ENCODE measurements at regions not wholly inside any gene's neighbourhood (a gene's known extent, or its start where the extent isn't known, plus 50 kb on each side); places are given as distances from the start of the nearest gene placed in this dataset.

DNA sequence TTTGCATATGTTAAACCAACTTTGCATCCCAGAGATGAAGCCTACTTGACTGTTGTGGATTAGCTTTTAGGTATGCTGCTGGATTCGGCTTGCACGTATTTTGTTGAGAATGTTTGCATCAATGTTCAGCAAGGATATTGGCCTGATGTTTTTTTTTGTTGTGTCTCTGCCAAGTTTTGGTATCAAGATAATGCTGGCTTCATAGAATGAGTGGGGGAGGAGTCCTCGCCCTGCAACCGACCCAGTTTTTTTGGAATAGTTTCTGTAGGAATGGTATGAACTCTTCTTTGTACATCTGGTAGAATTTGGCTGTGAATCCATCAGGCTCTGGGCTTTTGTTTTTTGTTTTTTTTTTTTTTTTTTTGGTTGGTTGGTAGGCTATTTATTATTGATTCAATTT is 147.9 kb downstream of the AHR start:
- peak; percentile 51 for FAIRE-seq
- CTCF ChIA-PET = interaction anchor here (0.7 to 0.9 kb wide), 2 partner anchors 126 to 195 kb away, joined by 3 read pairs; no protein-coding TSS in a partner anchor
- Histone ChIP-seq H3K27ac (no peak overlapping the region), H3K4me2 (no peak overlapping the region), H3K4me1 (peaks cover 32% of the 10 kb centered on the region), H3K4me3 (no peak overlapping the region), H3K9me3 (peaks cover 33% of the 10 kb centered on the region)
- POLR2A ChIA-PET = no interaction called here
- 67% methylated on average over 4 of the region's 4 CpGs for WGBS (ENCODE audit: missing lambda C conversion rate)
- no peak for TF ChIP-seq JUN (IDR thresholded peaks at IDR 0.05)
- TF ChIP-seq, protein P1, sequence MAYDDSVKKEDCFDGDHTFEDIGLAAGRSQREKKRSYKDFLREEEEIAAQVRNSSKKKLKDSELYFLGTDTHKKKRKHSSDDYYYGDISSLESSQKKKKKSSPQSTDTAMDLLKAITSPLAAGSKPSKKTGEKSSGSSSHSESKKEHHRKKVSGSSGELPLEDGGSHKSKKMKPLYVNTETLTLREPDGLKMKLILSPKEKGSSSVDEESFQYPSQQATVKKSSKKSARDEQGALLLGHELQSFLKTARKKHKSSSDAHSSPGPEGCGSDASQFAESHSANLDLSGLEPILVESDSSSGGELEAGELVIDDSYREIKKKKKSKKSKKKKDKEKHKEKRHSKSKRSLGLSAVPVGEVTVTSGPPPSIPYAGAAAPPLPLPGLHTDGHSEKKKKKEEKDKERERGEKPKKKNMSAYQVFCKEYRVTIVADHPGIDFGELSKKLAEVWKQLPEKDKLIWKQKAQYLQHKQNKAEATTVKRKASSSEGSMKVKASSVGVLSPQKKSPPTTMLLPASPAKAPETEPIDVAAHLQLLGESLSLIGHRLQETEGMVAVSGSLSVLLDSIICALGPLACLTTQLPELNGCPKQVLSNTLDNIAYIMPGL (CRISPR knock-in tag; IDR thresholded peaks at IDR 0.05; ENCODE audit: borderline replicate concordance) = no peak
- ATAC-seq = no peak
- no peak for DNase-seq (ENCODE audit: low read depth in 1 of 2, low spot score in 1 of 2)

DNA sequence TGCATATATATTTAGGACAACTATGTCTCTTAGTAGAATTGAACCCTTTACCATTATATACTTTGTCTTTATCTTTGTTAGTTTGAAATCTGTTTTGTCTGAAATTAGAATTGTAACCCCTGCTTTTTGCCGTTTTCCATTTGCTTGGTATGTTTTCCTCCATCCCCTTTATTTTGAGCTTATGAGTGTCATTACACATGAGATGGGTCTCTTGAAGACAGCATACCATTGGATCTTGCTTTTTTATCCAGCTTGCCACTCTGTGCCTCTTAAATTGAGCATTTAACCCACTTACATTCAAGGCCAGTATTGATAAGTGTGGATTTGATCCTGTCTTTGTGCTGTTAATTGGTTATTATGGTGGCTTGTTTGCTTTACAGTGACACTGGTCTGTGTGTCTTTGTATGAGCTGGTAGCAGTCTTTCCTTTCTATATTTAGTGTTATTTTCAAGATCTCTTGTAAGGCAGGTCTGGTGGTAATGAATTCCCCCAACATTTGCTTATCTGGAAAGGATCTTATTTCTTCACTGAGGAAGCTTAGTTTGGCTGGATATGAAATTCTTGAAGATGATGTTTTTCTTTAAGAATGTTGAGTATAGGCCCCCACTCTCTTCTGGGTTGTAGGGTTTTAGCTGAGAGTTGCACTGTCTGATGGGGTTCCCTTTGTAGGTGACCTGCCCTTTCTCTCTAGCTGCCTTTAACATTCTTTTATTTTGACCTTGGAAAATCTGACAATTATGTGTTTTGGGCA is 149.5 kb downstream of the AHR start:
- DNase-seq (ENCODE audit: low read depth in 1 of 2, low spot score in 1 of 2) = no peak
- Histone ChIP-seq H3K9me3 (peaks cover 33% of the 10 kb centered on the region), H3K27ac (peak overlapping the region; percentile 62 to 81; a peak in 5 of 6 replicates), H3K4me3 (no peak overlapping the region), H3K4me2 (peak overlapping the region; percentile 66), H3K4me1 (peaks cover 32% of the 10 kb centered on the region)
- WGBS (ENCODE audit: missing lambda C conversion rate) = 97% methylated on average over 1 of the region's 1 CpG
- no peak for FAIRE-seq
- ChIA-PET CTCF (interaction anchor here (1.5 kb wide), 1 partner anchor 465 kb away, joined by 4 read pairs; no protein-coding TSS in a partner anchor), POLR2A (interaction anchor here (1.0 kb wide), 2 partner anchors 111 to 150 kb away, joined by 3 read pairs; partner anchors contain the start of gene AHR)
- ATAC-seq = peak in 1 of 2 experiments; percentile 79; a peak in 3 of 6 replicates
- TF ChIP-seq BCL3 (IDR thresholded peaks at IDR 0.05) = no peak
- TF ChIP-seq, protein P1 (CRISPR knock-in tag; IDR thresholded peaks at IDR 0.05; ENCODE audit: borderline replicate concordance) = no peak
- TF ChIP-seq, protein P2, sequence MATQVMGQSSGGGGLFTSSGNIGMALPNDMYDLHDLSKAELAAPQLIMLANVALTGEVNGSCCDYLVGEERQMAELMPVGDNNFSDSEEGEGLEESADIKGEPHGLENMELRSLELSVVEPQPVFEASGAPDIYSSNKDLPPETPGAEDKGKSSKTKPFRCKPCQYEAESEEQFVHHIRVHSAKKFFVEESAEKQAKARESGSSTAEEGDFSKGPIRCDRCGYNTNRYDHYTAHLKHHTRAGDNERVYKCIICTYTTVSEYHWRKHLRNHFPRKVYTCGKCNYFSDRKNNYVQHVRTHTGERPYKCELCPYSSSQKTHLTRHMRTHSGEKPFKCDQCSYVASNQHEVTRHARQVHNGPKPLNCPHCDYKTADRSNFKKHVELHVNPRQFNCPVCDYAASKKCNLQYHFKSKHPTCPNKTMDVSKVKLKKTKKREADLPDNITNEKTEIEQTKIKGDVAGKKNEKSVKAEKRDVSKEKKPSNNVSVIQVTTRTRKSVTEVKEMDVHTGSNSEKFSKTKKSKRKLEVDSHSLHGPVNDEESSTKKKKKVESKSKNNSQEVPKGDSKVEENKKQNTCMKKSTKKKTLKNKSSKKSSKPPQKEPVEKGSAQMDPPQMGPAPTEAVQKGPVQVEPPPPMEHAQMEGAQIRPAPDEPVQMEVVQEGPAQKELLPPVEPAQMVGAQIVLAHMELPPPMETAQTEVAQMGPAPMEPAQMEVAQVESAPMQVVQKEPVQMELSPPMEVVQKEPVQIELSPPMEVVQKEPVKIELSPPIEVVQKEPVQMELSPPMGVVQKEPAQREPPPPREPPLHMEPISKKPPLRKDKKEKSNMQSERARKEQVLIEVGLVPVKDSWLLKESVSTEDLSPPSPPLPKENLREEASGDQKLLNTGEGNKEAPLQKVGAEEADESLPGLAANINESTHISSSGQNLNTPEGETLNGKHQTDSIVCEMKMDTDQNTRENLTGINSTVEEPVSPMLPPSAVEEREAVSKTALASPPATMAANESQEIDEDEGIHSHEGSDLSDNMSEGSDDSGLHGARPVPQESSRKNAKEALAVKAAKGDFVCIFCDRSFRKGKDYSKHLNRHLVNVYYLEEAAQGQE (IDR thresholded peaks at IDR 0.05) = no peak
- no peak for TF ChIP-seq NPAS2 (CRISPR knock-in tag; IDR thresholded peaks at IDR 0.05; ENCODE audit: borderline replicate concordance)
- TF ChIP-seq RNF2 (IDR thresholded peaks at IDR 0.05; ENCODE audit: borderline replicate concordance, low read depth) = no peak
- TF ChIP-seq HEYL (CRISPR knock-in tag; IDR thresholded peaks at IDR 0.05) = no peak
- TF ChIP-seq JUNB (IDR thresholded peaks at IDR 0.05) = no peak
- no peak for TF ChIP-seq ZC3H11A (IDR thresholded peaks at IDR 0.05)
- TF ChIP-seq FOSB (CRISPR knock-in tag; IDR thresholded peaks at IDR 0.05) = no peak
- TF ChIP-seq RARB (CRISPR knock-in tag; IDR thresholded peaks at IDR 0.05) = no peak
- TF ChIP-seq SMC3 (IDR thresholded peaks at IDR 0.05) = no peak
- no peak for TF ChIP-seq CEBPB (IDR thresholded peaks at IDR 0.05)
- no peak for TF ChIP-seq HES2 (IDR thresholded peaks at IDR 0.05)
- TF ChIP-seq TFCP2L1 (CRISPR knock-in tag; IDR thresholded peaks at IDR 0.05) = no peak
- TF ChIP-seq ZFP36 (IDR thresholded peaks at IDR 0.05; ENCODE audit: borderline replicate concordance, partially characterized antibody) = no peak
- TF ChIP-seq POLR2AphosphoS2 (conservative IDR thresholded peaks at IDR 0.05; ENCODE audit: low read length) = no peak
- TF ChIP-seq PBX3 (IDR thresholded peaks at IDR 0.05) = no peak
- TF ChIP-seq ESRRA (IDR thresholded peaks at IDR 0.05; ENCODE audit: borderline replicate concordance, low read length) = no peak
- no peak for TF ChIP-seq RCOR1 (IDR thresholded peaks at IDR 0.05; ENCODE audit: low read depth, low read length)
